ENCODE measurements at regions not wholly inside any gene's neighbourhood (a gene's known extent, or its start where the extent isn't known, plus 50 kb on each side); places are given as distances from the start of the nearest gene placed in this dataset.

DNA sequence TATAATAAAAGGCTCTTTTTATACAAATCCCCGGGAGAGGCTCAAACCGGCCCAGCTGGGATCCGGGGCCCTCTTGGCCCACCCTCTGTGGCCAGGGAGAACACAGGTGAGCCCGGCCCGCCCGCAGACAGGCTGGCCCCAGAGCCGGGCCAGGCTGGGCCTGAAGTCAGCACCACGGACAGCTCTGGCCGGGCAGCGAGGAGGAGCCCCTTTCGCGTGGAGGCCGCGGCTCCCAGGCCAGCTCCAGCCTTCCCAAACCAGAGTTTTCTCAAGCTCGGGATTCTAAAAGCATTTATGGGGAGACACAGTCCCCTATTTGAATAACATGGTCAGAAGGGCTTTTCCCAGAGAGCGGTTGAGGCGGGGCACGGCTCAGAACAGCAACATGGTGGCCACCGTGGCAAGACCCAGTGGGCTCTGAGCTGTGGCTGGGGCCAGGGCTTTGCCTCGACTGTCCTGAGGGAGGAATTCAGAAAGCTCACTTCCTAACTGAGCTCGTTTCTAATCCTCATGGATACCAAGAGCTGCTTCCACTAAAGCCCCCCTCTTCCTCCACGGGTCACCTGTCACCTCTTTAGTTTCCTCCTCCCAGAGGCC, 115.4 kb downstream of the BRD1 start:
- H3K9me3 ChIP-seq (replicated peaks in 1 of 2; ENCODE audit: control insufficient read depth in 2 of 2, insufficient read depth in 1 of 2, low read depth in 1 of 2, low read length in 2 of 2) = peaks cover 0 to 6% of the 10 kb centered on the region in 2 donors
- H3K79me1 ChIP-seq (ENCODE audit: low read depth, low read length) = no peaks in the 10 kb centered on the region
- no peak overlapping the region for H2BK15ac ChIP-seq (ENCODE audit: low read length)
- H3K4me3 ChIP-seq (ENCODE audit: low read length in 2 of 2) = no peak overlapping the region
- no peak overlapping the region for H3K14ac ChIP-seq (ENCODE audit: low read length)
- no peak overlapping the region for H2BK5ac ChIP-seq (ENCODE audit: low read length)
- no peak overlapping the region for H3K4me2 ChIP-seq (ENCODE audit: insufficient read depth, low read length, poor library complexity, severe bottlenecking)
- H2BK120ac ChIP-seq (ENCODE audit: low read depth, low read length) = no peak overlapping the region
- no peaks in the 10 kb centered on the region for H3K4me1 ChIP-seq (ENCODE audit: control insufficient read depth in 2 of 2, insufficient read depth in 1 of 2, low read depth in 1 of 2, low read length in 2 of 2)
- H3K27me3 ChIP-seq (ENCODE audit: control insufficient read depth in 3 of 3, insufficient read depth in 3 of 3, low read depth in 1 of 3, low read length in 3 of 3) = peaks cover 0 to 45% (median 0%) of the 10 kb centered on the region in 3 experiments
- H2AFZ ChIP-seq (ENCODE audit: low read length) = no peak overlapping the region
- DNase-seq (ENCODE audit: low spot score) = peak; percentile 51
- no peak overlapping the region for H2AK5ac ChIP-seq (ENCODE audit: low read depth, low read length)
- no peak overlapping the region for H4K91ac ChIP-seq (ENCODE audit: low read depth, low read length, poor library complexity)
- no CpG with 5 or more reads among the region's 22 CpGs for WGBS, 2 donors (ENCODE audit: extremely low coverage in 2 of 2, insufficient read length in 2 of 2, insufficient replicate concordance in 1 of 2)
- H2BK12ac ChIP-seq (ENCODE audit: low read length) = no peak overlapping the region
- H3K18ac ChIP-seq (ENCODE audit: low read length) = no peak overlapping the region
- no peak overlapping the region for H3K27ac ChIP-seq (replicated peaks; ENCODE audit: low read length)
- H3K4ac ChIP-seq (ENCODE audit: low read length) = no peak overlapping the region
- H4K8ac ChIP-seq (ENCODE audit: low read depth, low read length) = no peak overlapping the region
- H3K9ac ChIP-seq (ENCODE audit: low read depth, low read length, poor library complexity) = no peak overlapping the region
- H3K36me3 ChIP-seq (replicated peaks in 1 of 2; ENCODE audit: control insufficient read depth in 2 of 2, insufficient read depth in 2 of 2, low read length in 2 of 2) = no peaks in the 10 kb centered on the region
- H3K23ac ChIP-seq (ENCODE audit: low read depth, low read length, poor library complexity) = no peak overlapping the region

DNA sequence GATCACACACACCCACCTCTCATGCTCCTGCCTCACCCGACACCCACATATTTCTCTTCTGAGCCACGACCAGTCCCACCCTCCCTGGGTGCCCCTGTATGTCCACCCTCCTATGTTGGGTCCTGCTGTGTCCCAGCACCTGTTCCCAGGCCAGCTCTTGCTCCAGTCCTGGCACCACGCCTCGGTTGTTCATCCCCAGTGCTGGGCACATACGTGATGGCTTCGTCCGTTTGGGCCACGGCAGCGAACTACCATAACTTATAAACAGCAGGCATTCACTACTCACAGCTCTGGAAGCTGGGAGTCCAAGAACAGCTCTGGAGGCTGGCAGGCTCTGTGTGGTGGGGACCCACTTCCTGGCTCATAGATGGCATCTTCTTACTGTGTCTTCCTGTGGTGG, 116.9 kb downstream of the BRD1 start:
- WGBS, 2 donors (ENCODE audit: extremely low coverage in 2 of 2, insufficient read length in 2 of 2, insufficient replicate concordance in 1 of 2) = no CpG with 5 or more reads among the region's 9 CpGs
- no peak overlapping the region for H3K18ac ChIP-seq (ENCODE audit: low read length)

DNA sequence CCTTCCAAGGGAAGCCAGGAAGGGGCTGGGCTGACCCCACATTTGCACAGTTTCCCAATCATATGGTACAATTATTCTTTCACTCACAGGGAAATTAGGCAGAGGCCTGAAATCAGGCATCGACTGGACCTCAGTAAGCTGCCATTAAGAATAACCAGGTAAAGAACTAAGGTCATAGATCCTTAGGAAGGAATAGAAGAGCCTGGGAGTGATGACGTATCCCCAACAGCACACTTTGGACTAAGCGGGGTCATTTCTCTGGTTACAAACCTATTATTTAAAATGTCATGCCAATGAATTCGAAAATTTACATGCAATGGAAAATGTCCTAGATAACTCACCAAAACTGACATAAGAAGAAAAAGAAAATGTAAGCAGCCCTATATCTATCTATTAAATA, 118.2 kb downstream of the BRD1 start:
- Histone ChIP-seq H3K4me2 (ENCODE audit: insufficient read depth, low read length, poor library complexity, severe bottlenecking) (no peak overlapping the region), H3K4me3 (ENCODE audit: low read length in 2 of 2) (no peak overlapping the region), H2AFZ (ENCODE audit: low read length) (no peak overlapping the region), H3K4me1 (ENCODE audit: control insufficient read depth in 2 of 2, insufficient read depth in 1 of 2, low read depth in 1 of 2, low read length in 2 of 2) (no peaks in the 10 kb centered on the region), H3K23ac (ENCODE audit: low read depth, low read length, poor library complexity) (no peak overlapping the region), H3K27ac (replicated peaks; ENCODE audit: low read length) (no peak overlapping the region), H3K4ac (ENCODE audit: low read length) (no peak overlapping the region), H3K36me3 (replicated peaks in 1 of 2; ENCODE audit: control insufficient read depth in 2 of 2, insufficient read depth in 2 of 2, low read length in 2 of 2) (no peaks in the 10 kb centered on the region), H2BK15ac (ENCODE audit: low read length) (no peak overlapping the region), H2AK5ac (ENCODE audit: low read depth, low read length) (no peak overlapping the region), H2BK5ac (ENCODE audit: low read length) (no peak overlapping the region), H2BK12ac (ENCODE audit: low read length) (no peak overlapping the region), H2BK120ac (ENCODE audit: low read depth, low read length) (no peak overlapping the region), H3K79me1 (ENCODE audit: low read depth, low read length) (no peaks in the 10 kb centered on the region), H3K9me3 (replicated peaks in 1 of 2; ENCODE audit: control insufficient read depth in 2 of 2, insufficient read depth in 1 of 2, low read depth in 1 of 2, low read length in 2 of 2) (peaks cover 0 to 6% of the 10 kb centered on the region in 2 donors), H3K18ac (ENCODE audit: low read length) (no peak overlapping the region), H3K9ac (ENCODE audit: low read depth, low read length, poor library complexity) (no peak overlapping the region), H4K8ac (ENCODE audit: low read depth, low read length) (no peak overlapping the region), H4K91ac (ENCODE audit: low read depth, low read length, poor library complexity) (no peak overlapping the region), H3K14ac (ENCODE audit: low read length) (no peak overlapping the region), H3K27me3 (ENCODE audit: control insufficient read depth in 3 of 3, insufficient read depth in 3 of 3, low read depth in 1 of 3, low read length in 3 of 3) (peaks cover 0 to 29% (median 0%) of the 10 kb centered on the region in 3 experiments)
- DNase-seq (ENCODE audit: low spot score) = no peak
- no CpG with 5 or more reads among the region's 4 CpGs for WGBS, 2 donors (ENCODE audit: extremely low coverage in 2 of 2, insufficient read length in 2 of 2, insufficient replicate concordance in 1 of 2)

More for the DNA sequence above, 116.9 kb downstream of the BRD1 start:
- no peak for DNase-seq (ENCODE audit: low spot score)
- H3K27me3 ChIP-seq (ENCODE audit: control insufficient read depth in 3 of 3, insufficient read depth in 3 of 3, low read depth in 1 of 3, low read length in 3 of 3) = peaks cover 0 to 32% (median 0%) of the 10 kb centered on the region in 3 experiments
- H4K91ac ChIP-seq (ENCODE audit: low read depth, low read length, poor library complexity) = no peak overlapping the region
- no peak overlapping the region for H2AK5ac ChIP-seq (ENCODE audit: low read depth, low read length)
- H3K27ac ChIP-seq (replicated peaks; ENCODE audit: low read length) = no peak overlapping the region
- no peak overlapping the region for H2BK12ac ChIP-seq (ENCODE audit: low read length)
- H3K9ac ChIP-seq (ENCODE audit: low read depth, low read length, poor library complexity) = no peak overlapping the region
- no peak overlapping the region for H2BK15ac ChIP-seq (ENCODE audit: low read length)
- H2BK120ac ChIP-seq (ENCODE audit: low read depth, low read length) = no peak overlapping the region
- no peaks in the 10 kb centered on the region for H3K79me1 ChIP-seq (ENCODE audit: low read depth, low read length)
- peak overlapping the region; percentile 20 for H3K23ac ChIP-seq (ENCODE audit: low read depth, low read length, poor library complexity)
- no peaks in the 10 kb centered on the region for H3K4me1 ChIP-seq (ENCODE audit: control insufficient read depth in 2 of 2, insufficient read depth in 1 of 2, low read depth in 1 of 2, low read length in 2 of 2)
- H2AFZ ChIP-seq (ENCODE audit: low read length) = no peak overlapping the region
- no peak overlapping the region for H3K4me2 ChIP-seq (ENCODE audit: insufficient read depth, low read length, poor library complexity, severe bottlenecking)
- H3K14ac ChIP-seq (ENCODE audit: low read length) = peak overlapping the region; percentile 97
- H3K4me3 ChIP-seq (ENCODE audit: low read length in 2 of 2) = no peak overlapping the region
- no peak overlapping the region for H3K4ac ChIP-seq (ENCODE audit: low read length)
- peaks cover 0 to 6% of the 10 kb centered on the region in 2 donors for H3K9me3 ChIP-seq (replicated peaks in 1 of 2; ENCODE audit: control insufficient read depth in 2 of 2, insufficient read depth in 1 of 2, low read depth in 1 of 2, low read length in 2 of 2)
- H2BK5ac ChIP-seq (ENCODE audit: low read length) = no peak overlapping the region
- no peak overlapping the region for H4K8ac ChIP-seq (ENCODE audit: low read depth, low read length)
- no peaks in the 10 kb centered on the region for H3K36me3 ChIP-seq (replicated peaks in 1 of 2; ENCODE audit: control insufficient read depth in 2 of 2, insufficient read depth in 2 of 2, low read length in 2 of 2)

DNA sequence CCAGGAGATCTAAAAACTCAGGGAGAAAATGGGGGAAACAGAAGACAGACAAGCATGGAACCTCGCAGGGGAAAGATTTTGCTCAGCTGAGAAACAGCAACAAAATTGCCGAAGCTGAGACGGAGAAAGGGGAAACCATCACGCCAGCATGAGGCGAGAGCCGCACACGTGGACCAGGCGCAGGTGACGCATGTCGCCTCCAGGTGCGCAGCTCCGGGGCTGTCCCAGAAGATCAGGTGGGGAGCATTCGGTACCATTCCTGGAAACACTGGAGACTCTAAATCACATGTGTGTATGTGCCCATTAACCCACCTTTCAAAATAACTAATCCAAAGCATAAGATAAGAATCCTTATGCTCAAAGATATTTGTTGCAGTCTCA, 121.7 kb downstream of the BRD1 start:
- Histone ChIP-seq H4K8ac (ENCODE audit: low read depth, low read length) (no peak overlapping the region), H2BK15ac (ENCODE audit: low read length) (no peak overlapping the region), H3K4me3 (ENCODE audit: low read length in 2 of 2) (no peak overlapping the region), H2AFZ (ENCODE audit: low read length) (no peak overlapping the region), H3K27me3 (ENCODE audit: control insufficient read depth in 3 of 3, insufficient read depth in 3 of 3, low read depth in 1 of 3, low read length in 3 of 3) (peaks cover 0 to 9% (median 0%) of the 10 kb centered on the region in 3 experiments), H3K18ac (ENCODE audit: low read length) (no peak overlapping the region), H2BK12ac (ENCODE audit: low read length) (no peak overlapping the region), H4K91ac (ENCODE audit: low read depth, low read length, poor library complexity) (no peak overlapping the region), H3K9ac (ENCODE audit: low read depth, low read length, poor library complexity) (no peak overlapping the region), H2BK120ac (ENCODE audit: low read depth, low read length) (no peak overlapping the region), H2BK5ac (ENCODE audit: low read length) (no peak overlapping the region), H3K4me1 (ENCODE audit: control insufficient read depth in 2 of 2, insufficient read depth in 1 of 2, low read depth in 1 of 2, low read length in 2 of 2) (peaks cover 0 to 1% of the 10 kb centered on the region in 2 donors), H3K4ac (ENCODE audit: low read length) (no peak overlapping the region), H3K27ac (replicated peaks; ENCODE audit: low read length) (no peak overlapping the region), H3K36me3 (replicated peaks in 1 of 2; ENCODE audit: control insufficient read depth in 2 of 2, insufficient read depth in 2 of 2, low read length in 2 of 2) (no peaks in the 10 kb centered on the region), H3K79me1 (ENCODE audit: low read depth, low read length) (no peaks in the 10 kb centered on the region), H2AK5ac (ENCODE audit: low read depth, low read length) (no peak overlapping the region), H3K23ac (ENCODE audit: low read depth, low read length, poor library complexity) (no peak overlapping the region), H3K9me3 (replicated peaks in 1 of 2; ENCODE audit: control insufficient read depth in 2 of 2, insufficient read depth in 1 of 2, low read depth in 1 of 2, low read length in 2 of 2) (peaks cover 0 to 11% of the 10 kb centered on the region in 2 donors), H3K14ac (ENCODE audit: low read length) (no peak overlapping the region), H3K4me2 (ENCODE audit: insufficient read depth, low read length, poor library complexity, severe bottlenecking) (no peak overlapping the region)
- WGBS, 2 donors (ENCODE audit: extremely low coverage in 2 of 2, insufficient read length in 2 of 2, insufficient replicate concordance in 1 of 2) = no CpG with 5 or more reads among the region's 13 CpGs
- no peak for DNase-seq (ENCODE audit: low spot score)
